ENCODE measurements at regions not wholly inside any gene's neighbourhood (a gene's known extent, or its start where the extent isn't known, plus 50 kb on each side); places are given as distances from the start of the nearest gene placed in this dataset.

DNA sequence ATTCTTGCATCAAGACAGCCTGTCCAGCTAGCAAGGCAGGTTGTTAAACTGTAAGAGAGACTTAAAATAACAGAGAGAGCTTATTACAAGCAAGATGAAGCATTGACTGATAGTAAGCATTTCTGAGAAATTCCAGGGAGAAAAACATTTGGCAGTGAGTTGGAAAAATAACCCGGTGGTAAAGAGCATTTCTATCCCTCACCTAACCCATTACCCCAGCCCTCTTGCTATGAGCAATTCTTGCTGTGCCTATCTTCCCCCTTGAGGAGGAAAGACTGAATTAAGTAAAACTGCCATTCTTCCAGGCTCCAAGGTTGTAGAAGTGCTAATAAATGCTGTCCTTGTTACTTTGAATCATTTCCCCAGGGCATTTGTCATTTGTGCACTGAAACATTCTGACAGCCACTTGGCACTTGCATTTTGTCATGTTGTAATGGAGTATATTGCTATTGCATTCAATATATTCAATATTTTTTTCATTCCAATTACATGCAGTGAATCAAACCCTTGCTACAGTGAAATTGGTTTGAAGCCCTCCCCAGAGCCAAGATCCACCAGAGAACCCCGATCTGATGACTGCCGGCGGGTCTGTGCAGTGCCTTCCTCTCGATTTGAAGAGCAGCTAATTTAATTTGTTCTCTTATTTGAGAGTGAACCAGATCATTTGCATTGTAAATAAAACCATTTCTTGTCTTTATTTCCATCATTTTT, 291.1 kb downstream of the HIVEP2 start:
- Histone ChIP-seq H3K4me2 (ENCODE audit: control insufficient read depth, extremely low read depth, insufficient read depth, low read depth, low read length) (no peak overlapping the region), H3K79me2 (ENCODE audit: control insufficient read depth, insufficient read depth, low read length) (no peaks in the 10 kb centered on the region), H3K9ac (ENCODE audit: control insufficient read depth, extremely low read depth, insufficient read depth, low read length) (no peak overlapping the region), H3K9me1 (ENCODE audit: control insufficient read depth, extremely low read depth, insufficient read depth, low read length) (no peaks in the 10 kb centered on the region), H3K9me3 (ENCODE audit: control insufficient read depth, low read depth, low read length) (no peaks in the 10 kb centered on the region), H3K36me3 (ENCODE audit: control insufficient read depth in 2 of 2, extremely low read depth in 1 of 2, insufficient read depth in 2 of 2, low read length in 2 of 2) (no peaks in the 10 kb centered on the region), H3K4me1 (ENCODE audit: control insufficient read depth, extremely low read depth, insufficient read depth, low read length) (no peaks in the 10 kb centered on the region), H3K4me3 (ENCODE audit: control insufficient read depth in 2 of 3, extremely low read depth in 1 of 3, insufficient read depth in 2 of 3, low read depth in 1 of 3, low read length in 3 of 3) (no peak overlapping the region), H2AFZ (ENCODE audit: control insufficient read depth, low read length) (no peak overlapping the region), H3K27me3 (ENCODE audit: control insufficient read depth, extremely low read depth, insufficient read depth, low read length) (peaks cover 4% of the 10 kb centered on the region), H3K27ac (ENCODE audit: control insufficient read depth, insufficient read depth, low read length) (no peak overlapping the region), H4K20me1 (ENCODE audit: control insufficient read depth, extremely low read depth, insufficient read depth, low read length) (no peaks in the 10 kb centered on the region)
- TF ChIP-seq EZH2 (IDR thresholded peaks at IDR 0.05; ENCODE audit: low read length): no peak
- TF ChIP-seq, protein P1, sequence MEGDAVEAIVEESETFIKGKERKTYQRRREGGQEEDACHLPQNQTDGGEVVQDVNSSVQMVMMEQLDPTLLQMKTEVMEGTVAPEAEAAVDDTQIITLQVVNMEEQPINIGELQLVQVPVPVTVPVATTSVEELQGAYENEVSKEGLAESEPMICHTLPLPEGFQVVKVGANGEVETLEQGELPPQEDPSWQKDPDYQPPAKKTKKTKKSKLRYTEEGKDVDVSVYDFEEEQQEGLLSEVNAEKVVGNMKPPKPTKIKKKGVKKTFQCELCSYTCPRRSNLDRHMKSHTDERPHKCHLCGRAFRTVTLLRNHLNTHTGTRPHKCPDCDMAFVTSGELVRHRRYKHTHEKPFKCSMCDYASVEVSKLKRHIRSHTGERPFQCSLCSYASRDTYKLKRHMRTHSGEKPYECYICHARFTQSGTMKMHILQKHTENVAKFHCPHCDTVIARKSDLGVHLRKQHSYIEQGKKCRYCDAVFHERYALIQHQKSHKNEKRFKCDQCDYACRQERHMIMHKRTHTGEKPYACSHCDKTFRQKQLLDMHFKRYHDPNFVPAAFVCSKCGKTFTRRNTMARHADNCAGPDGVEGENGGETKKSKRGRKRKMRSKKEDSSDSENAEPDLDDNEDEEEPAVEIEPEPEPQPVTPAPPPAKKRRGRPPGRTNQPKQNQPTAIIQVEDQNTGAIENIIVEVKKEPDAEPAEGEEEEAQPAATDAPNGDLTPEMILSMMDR (optimal IDR thresholded peaks at IDR 0.05 in 1 of 3, IDR thresholded peaks at IDR 0.05 in 1 of 3, conservative IDR thresholded peaks at IDR 0.05 in 1 of 3; ENCODE audit: extremely low read depth in 1 of 3, insufficient read depth in 2 of 3, low read length in 3 of 3): no peak
- dilution Hi-C loops (cut with MboI; ENCODE audit: extremely low pct_ligation_motif_present, low sequenced_read_pairs): no loop called here
- DNase-seq (ENCODE audit: low read depth, low spot score) (no peak), FAIRE-seq (no peak)

DNA sequence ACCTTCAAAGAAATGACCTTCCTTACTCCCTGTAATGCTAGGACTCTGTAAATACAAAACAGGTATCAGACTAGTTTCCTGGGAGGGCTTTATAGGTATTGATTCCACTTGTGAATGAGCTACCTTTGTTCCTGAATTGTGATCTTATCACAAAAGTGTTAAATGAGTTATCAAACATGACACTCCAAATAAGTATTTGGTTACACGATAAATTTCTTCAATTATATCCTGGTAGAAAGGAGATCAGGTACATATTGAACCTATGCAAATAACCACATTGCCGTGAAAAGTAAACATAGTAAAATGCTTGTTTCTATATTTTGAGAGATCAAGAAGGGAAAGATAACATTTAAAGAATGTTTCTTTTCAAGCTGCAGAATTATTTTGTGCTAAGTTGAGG, 285.3 kb downstream of the HIVEP2 start:
- DNase-seq (ENCODE audit: low read depth, low spot score) (no peak), FAIRE-seq (no peak)
- no peaks in the 10 kb centered on the region for H3K9me3 ChIP-seq (ENCODE audit: control insufficient read depth, low read depth, low read length)
- H3K4me2 ChIP-seq (ENCODE audit: control insufficient read depth, extremely low read depth, insufficient read depth, low read depth, low read length): no peak overlapping the region
- H4K20me1 ChIP-seq (ENCODE audit: control insufficient read depth, extremely low read depth, insufficient read depth, low read length): no peaks in the 10 kb centered on the region
- no peaks in the 10 kb centered on the region for H3K4me1 ChIP-seq (ENCODE audit: control insufficient read depth, extremely low read depth, insufficient read depth, low read length)
- H3K27me3 ChIP-seq (ENCODE audit: control insufficient read depth, extremely low read depth, insufficient read depth, low read length): peaks cover 4% of the 10 kb centered on the region
- H3K4me3 ChIP-seq (ENCODE audit: control insufficient read depth in 2 of 3, extremely low read depth in 1 of 3, insufficient read depth in 2 of 3, low read depth in 1 of 3, low read length in 3 of 3): no peak overlapping the region
- no peak for TF ChIP-seq EZH2 (IDR thresholded peaks at IDR 0.05; ENCODE audit: low read length)
- TF ChIP-seq, protein P1 (optimal IDR thresholded peaks at IDR 0.05 in 1 of 3, IDR thresholded peaks at IDR 0.05 in 1 of 3, conservative IDR thresholded peaks at IDR 0.05 in 1 of 3; ENCODE audit: extremely low read depth in 1 of 3, insufficient read depth in 2 of 3, low read length in 3 of 3): no peak
- no peaks in the 10 kb centered on the region for H3K9me1 ChIP-seq (ENCODE audit: control insufficient read depth, extremely low read depth, insufficient read depth, low read length)
- dilution Hi-C loops (cut with MboI; ENCODE audit: extremely low pct_ligation_motif_present, low sequenced_read_pairs): no loop called here
- H3K79me2 ChIP-seq (ENCODE audit: control insufficient read depth, insufficient read depth, low read length): no peaks in the 10 kb centered on the region
- no peaks in the 10 kb centered on the region for H3K36me3 ChIP-seq (ENCODE audit: control insufficient read depth in 2 of 2, extremely low read depth in 1 of 2, insufficient read depth in 2 of 2, low read length in 2 of 2)
- no peak overlapping the region for H2AFZ ChIP-seq (ENCODE audit: control insufficient read depth, low read length)
- H3K9ac ChIP-seq (ENCODE audit: control insufficient read depth, extremely low read depth, insufficient read depth, low read length): no peak overlapping the region
- no peak overlapping the region for H3K27ac ChIP-seq (ENCODE audit: control insufficient read depth, insufficient read depth, low read length)
